ENCODE measurements at regions not wholly inside any gene's neighbourhood (a gene's known extent, or its start where the extent isn't known, plus 50 kb on each side); places are given as distances from the start of the nearest gene placed in this dataset.

DNA sequence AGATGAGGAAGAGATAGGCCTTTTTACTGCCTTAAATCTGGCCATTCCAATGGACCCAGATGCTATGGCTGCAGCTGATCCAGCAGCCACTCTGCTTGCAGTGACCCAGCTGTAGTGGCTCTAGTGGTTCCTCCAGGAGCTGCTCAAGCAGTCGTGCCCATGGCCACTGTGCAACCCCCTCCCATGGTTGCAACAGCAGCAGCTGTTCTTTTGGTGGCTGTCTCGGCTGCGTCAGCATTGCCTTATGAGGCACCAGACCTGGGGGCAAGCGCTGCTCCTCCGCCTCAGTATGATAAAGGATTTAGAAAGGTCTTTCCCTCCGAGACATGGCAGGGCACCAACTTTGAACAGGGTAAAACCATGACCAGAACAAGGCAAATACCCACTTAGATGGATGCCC is 384.9 kb upstream of the DCC start:
- no peak for DNase-seq

DNA sequence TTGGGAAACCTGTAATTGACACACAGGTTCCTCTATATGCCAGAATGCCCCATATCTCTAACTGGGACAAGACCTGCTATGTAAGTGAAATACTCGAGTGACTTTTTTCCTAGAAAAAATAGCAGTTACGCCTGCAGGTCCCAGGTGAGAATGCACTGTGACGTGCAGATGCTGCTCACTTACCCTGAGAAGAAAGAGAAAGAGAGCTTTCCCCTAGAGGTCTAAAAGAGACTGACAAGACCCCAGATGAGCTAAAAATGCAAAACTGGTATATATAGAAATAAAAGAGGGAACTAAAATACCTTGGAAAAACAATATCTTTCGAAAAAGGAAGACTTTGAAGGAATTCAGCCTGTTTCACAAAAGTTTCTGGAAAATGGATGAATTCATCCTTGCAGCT is 383.0 kb upstream of the DCC start:
- DNase-seq, result no peak

DNA sequence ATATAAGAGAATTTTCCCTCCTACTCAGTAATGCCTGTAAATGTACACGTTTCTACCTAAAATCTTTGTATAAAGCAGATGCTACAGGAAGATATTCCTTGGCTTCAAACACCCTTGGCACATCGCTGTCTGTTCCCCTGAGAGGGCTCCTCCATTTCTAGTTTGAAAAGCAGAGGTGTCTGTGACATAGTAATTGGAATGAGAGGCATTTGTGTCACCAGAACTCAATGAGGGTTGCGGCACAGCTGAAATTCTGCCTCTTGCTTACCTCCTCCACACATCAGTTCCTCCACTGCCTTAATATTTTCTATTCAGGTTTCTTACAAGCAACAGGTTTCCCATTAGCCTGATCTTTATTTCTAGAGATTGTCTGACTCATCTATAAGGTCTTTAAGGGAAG is 359.9 kb upstream of the DCC start:
- no peak for DNase-seq

- DNase-seq, result no peak
Measured at GRCh38 chr18:51988277-51988676, 351.7 kb upstream of the DCC start.

DNA sequence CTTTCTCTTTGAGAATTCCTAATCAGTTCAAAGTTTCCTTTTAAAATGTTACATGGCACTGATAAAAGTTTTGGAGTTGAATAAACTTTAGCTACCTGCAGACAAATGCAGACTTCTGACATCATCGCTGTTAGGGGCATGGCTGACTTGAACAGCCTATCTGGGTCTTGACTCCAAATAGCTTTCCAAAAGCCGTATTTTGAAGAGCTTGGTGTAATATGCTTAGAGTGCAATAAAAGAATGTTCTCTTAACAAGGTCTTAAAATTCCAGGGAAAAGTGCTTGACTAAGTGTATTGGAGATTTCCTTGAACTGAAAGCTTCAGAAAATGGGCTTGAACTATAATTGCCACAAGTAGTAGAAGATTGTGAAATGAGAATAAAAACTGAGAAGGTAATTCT is 342.9 kb upstream of the DCC start:
- no peak for DNase-seq

GRCh38 chr18:51998066-51998465 is 341.9 kb upstream of the DCC start:
- no peak for DNase-seq

DNA sequence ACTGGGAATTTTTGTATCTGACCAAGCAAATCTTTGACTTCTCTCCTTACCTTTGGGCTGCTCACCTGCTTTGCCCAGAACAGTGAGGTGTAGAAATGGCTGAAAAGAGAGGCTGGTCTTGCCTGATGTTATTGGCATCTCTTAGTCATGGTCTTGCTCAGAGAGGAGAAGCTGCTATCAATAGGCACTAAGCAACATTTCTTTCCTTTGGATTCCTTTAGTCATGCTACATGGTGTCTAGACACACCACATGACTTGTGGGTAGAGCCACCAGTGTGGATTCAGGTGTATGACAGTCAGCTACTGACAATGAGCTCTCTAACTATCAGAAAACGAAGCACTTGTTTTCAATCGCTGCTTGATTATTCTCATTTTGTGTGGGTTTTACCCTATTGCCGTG is 341.3 kb upstream of the DCC start:
- no peak for DNase-seq

DNA sequence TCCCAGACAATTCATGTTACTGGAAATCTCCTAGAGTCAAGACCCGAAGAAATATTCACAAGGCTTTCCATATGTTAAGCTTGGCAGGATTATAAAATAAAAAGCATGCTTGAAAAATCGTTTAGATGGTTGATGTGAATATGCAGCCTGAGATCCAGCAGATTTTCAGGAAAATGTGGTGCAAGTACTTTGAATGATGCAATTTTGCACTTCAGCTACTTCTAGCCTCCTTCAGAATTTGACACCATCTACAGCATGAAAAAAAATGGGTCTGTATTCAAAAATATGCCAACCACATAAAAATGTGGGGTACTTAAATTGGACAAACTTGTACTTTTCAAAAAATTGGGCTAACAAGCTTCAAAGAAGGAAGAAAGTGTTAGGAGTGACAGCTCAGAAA is 340.6 kb upstream of the DCC start:
- DNase-seq, result no peak

DNA sequence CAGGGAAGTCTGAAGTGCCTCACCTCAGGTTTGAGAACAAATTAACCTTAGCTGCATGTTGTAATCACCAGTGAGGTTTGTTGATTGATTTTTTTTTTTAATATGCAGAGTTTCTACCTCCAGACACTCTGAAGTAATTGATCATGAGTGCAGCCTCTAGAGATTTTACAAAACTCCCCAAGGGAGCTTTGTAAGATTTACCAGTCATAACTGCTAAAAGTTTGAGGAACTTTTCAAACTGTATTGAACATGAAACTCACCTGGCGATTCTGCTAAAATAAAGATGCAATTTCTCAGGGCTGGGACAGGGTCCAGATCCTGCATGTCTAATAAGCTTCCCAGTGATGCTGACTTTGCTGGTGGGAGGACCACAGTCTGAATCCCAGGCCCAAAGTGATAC is 339.6 kb upstream of the DCC start:
- no peak for DNase-seq

GRCh38 chr18:52001106-52001505 is 338.9 kb upstream of the DCC start:
- no peak for DNase-seq

DNA sequence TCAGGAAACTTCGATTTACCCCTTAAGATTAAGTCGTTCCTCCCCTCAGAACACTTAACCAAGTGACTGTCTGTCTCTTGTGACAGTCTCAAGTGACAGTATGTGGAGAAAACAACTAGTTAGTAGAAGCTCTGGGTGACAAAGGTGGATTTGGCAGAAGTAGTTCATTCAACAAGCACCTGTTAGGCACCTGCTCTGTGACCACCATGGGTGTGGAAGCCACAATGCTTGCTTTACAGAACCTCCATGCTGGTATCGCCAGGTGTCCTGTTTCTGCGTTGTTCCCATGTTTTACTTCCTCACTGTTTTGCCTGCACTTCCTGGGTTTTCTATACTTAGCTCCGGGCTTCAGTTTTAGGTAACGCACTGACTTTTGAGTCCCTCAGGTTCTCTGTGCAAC is 337.4 kb upstream of the DCC start:
- DNase-seq, result no peak

- DNase-seq, result no peak
Measured at GRCh38 chr18:52007105-52007504, 332.9 kb upstream of the DCC start.

- DNase-seq, result no peak
Measured at GRCh38 chr18:52008330-52008729, 331.7 kb upstream of the DCC start.

- no peak for DNase-seq
Measured at GRCh38 chr18:52008736-52009135, 331.3 kb upstream of the DCC start.

- no peak for DNase-seq
Measured at GRCh38 chr18:52009958-52010357, 330.0 kb upstream of the DCC start.

- no peak for DNase-seq
Measured at GRCh38 chr18:52045946-52046675, 293.9 kb upstream of the DCC start.

- no peak for DNase-seq
Measured at GRCh38 chr18:52046842-52047241, 293.2 kb upstream of the DCC start.

DNA sequence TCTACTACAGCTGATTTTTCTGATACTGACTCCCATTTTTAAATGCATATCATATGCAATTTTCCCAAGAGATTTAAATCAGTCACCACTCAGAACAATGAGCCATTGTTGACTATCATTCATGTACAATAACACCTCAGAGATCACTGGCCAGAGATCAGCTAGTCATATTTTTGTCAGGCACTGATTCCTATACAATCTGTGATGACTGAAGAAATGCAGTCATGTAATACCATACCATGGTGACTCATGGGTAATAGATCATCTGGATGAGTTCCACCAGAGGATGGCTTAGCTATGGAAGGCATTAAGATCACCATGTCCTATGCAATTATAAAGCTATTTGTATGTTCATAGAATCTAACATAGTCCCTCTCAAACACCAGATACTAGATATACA is 285.7 kb upstream of the DCC start:
- DNase-seq, result no peak

DNA sequence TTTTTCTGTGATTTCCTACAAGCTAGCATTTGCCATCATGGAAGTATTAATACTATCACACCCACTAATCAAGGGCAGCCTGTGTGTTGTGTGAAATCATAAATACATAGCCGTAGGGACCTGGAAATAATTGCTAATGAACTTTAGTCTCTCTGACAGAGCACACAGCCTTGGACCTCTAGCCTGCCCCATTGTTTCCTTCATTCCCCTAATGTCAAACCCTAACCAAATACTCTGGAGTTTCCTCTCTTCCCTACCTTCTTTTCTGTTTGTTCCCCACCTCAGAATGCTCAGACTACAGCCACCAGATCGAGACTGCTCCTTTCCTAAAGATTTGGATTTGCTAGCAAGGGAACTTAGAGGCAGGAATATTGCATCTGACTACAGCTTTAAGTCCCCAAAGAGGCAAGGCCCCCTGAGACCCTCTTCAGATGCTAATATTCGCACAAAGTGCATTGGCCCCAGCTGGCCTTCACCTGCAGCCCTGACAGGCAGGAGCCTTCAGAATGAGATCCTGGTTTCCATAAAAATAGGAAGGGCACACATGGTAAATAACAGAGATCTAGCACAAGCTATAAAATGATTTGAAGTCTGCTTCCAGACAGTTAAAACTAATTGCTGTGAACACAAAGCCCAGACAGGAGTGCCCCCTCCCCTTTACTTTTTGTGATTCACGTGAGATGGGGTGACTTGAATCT is 279.2 kb upstream of the DCC start:
- no peak for DNase-seq

DNA sequence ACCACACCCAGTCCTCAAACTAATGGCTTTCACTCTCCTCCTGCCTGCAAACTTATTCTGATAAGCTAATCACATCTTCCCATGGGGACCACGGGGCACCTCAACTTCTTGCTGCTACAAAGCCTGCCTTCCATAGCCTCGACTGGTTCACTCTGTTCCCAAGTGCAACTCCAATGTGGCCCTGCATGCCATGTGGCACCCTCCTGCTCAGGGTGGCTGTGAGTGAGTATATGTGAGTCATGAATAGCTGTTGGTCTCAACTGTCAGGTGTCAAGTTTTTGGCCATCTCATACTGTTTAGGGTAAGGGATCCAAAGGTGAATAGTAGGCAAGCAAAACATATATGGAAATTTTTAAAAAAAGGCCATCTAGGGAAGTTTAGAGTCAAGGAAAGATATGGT is 276.1 kb upstream of the DCC start:
- no peak for DNase-seq

DNA sequence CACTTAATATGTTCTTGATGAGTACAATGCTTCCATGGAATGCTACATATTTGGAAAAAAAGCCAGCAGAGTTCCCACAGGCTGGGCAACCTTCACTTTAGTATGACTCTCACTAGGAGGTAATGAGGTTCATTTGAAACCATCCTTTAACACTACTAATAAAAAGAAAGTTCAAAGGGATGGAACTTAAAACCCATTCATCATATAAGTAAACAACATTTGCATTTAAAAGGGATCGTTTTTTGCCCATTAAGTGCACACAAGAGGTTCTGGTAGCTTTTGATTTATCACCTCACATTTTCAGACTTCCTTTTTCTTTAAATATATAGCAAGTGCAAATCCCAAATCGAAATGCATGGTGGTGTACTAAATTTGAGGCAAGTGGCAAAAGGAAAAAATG is 270.8 kb upstream of the DCC start:
- DNase-seq, result no peak

GRCh38 chr18:52070291-52070756 is 269.7 kb upstream of the DCC start:
- no peak for DNase-seq

DNA sequence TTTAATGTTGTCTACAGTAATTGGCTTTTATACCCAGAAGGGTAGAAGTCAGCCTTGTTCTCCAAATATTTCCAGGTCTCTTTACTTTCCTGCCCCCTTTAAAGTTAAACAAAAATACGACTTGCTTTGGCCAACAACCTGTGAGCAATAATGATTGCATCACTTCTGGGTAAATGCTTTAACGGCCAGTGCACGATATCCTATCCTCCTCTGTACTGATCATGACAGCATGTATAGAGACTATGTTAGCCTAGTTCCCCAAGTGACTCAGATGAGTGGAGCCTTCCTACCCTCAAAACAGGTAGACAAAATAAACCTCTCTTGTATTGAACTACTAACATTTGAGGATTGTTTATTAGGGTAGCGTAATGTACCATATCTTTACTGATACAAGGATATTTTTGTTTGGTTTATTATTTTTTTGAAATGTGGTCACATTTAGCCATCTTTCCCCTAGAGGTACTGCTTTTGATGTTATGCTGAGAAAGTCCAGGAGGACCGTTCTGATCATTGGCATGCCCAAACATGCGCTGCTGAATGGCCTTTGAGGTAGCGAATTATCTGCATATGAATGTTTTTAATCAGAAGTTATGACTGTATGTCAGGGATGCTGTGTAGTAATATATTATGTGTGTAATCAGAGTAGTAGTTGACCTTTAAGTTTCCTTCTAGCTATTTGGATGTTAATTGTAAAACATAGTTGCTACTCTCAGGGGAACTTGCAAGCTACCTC is 262.6 kb upstream of the DCC start:
- DNase-seq, result no peak

DNA sequence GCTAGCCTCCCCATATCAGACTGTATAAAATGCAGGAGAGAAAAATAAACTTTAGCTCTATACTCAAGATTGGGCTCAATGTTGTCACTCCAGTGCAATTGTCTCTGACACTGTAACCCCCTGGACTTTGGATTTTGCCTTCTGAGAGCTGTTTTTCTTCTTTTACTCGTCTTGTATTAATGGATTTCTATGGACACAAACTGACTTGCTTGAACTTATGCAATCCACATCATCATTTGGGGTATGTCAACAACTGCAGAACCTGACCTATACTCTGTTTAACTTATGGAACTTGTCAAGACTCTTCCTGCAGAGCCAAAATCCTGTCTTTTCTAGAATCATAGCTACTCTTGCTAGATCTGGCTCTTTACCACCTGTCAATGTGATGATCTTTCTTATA is 257.8 kb upstream of the DCC start:
- DNase-seq, result no peak
